ENCODE measurements at regions not wholly inside any gene's neighbourhood (a gene's known extent, or its start where the extent isn't known, plus 50 kb on each side); places are given as distances from the start of the nearest gene placed in this dataset.

- intact Hi-C loops (cut with micrococcal nuclease; ENCODE audit: unreplicated experiment), result no loop called here
- no peak for TF ChIP-seq ISX (CRISPR knock-in tag; conservative IDR thresholded peaks at IDR 0.05)
- no peak for TF ChIP-seq MXI1 (IDR thresholded peaks at IDR 0.05; ENCODE audit: borderline replicate concordance, low read depth, low read length)
- TF ChIP-seq MLXIP (CRISPR knock-in tag; IDR thresholded peaks at IDR 0.05; ENCODE audit: borderline replicate concordance), result no peak
- no peak for TF ChIP-seq ZNF788 (CRISPR knock-in tag; IDR thresholded peaks at IDR 0.05; ENCODE audit: borderline replicate concordance)
- TF ChIP-seq MAFK (conservative IDR thresholded peaks at IDR 0.05 in 1 of 2, IDR thresholded peaks at IDR 0.05 in 1 of 2; ENCODE audit: low read length in 2 of 2), result no peak
- no peak for TF ChIP-seq CHD2 (IDR thresholded peaks at IDR 0.05; ENCODE audit: low read depth, low read length)
- TF ChIP-seq LBX2 (CRISPR knock-in tag; IDR thresholded peaks at IDR 0.05; ENCODE audit: borderline replicate concordance), result no peak
- TF ChIP-seq ZNF207 (IDR thresholded peaks at IDR 0.05; ENCODE audit: borderline replicate concordance), result no peak
- no peak for TF ChIP-seq MBD4 (IDR thresholded peaks at IDR 0.05; ENCODE audit: borderline replicate concordance, low read length)
- no peak for TF ChIP-seq ZNF569 (CRISPR knock-in tag; IDR thresholded peaks at IDR 0.05; ENCODE audit: borderline replicate concordance)
- no peak for TF ChIP-seq ZNF564 (CRISPR knock-in tag; IDR thresholded peaks at IDR 0.05)
- no peak for TF ChIP-seq ZNF720 (CRISPR knock-in tag; IDR thresholded peaks at IDR 0.05)
- no peak for TF ChIP-seq ZFP1 (CRISPR knock-in tag; IDR thresholded peaks at IDR 0.05)
- no peak for TF ChIP-seq SETDB1 (CRISPR knock-in tag; IDR thresholded peaks at IDR 0.05; ENCODE audit: borderline replicate concordance)
- TF ChIP-seq GZF1 (CRISPR knock-in tag; IDR thresholded peaks at IDR 0.05), result no peak
- TF ChIP-seq SP5 (CRISPR knock-in tag; IDR thresholded peaks at IDR 0.05; ENCODE audit: borderline replicate concordance, low read depth), result no peak
- Histone ChIP-seq H3K79me2 (ENCODE audit: insufficient read depth, low read length) (no peaks in the 10 kb centered on the region), H3K4me2 (ENCODE audit: low read depth, low read length) (no peak overlapping the region), H3K27me3 (ENCODE audit: control insufficient read depth in 1 of 2, insufficient read depth in 2 of 2, low read length in 2 of 2) (peaks cover 0 to 14% of the 10 kb centered on the region in 2 experiments; a peak in 2 of 5 replicates), H4K20me1 (ENCODE audit: insufficient read depth, low read length) (no peaks in the 10 kb centered on the region), H3K4me3 (replicated peaks in 1 of 3; ENCODE audit: insufficient read depth in 1 of 3, low read depth in 2 of 3, low read length in 3 of 3) (no peak overlapping the region), H2AFZ (ENCODE audit: low read length) (no peak overlapping the region), H3K9me3 (ENCODE audit: low read length) (no peaks in the 10 kb centered on the region), H3K27ac (ENCODE audit: extremely low read length, insufficient read depth, low read length) (no peak overlapping the region), H3K9ac (ENCODE audit: insufficient read depth, low read depth, low read length) (no peak overlapping the region), H3K4me1 (ENCODE audit: insufficient read depth, low read length) (no peaks in the 10 kb centered on the region), H3K36me3 (replicated peaks in 1 of 2; ENCODE audit: control insufficient read depth in 1 of 2, insufficient read depth in 2 of 2, low read length in 2 of 2) (no peaks in the 10 kb centered on the region)
- BruUV-seq (replicated peaks), result no TSS peak
- no peak for ATAC-seq
- in situ Hi-C loops (cut with HindIII; ENCODE audit: extremely low pct_ligation_motif_present, low pct_unique_long_range_greater_than_20kb), result no loop called here
- 39% methylated on average over 4 of the region's 4 CpGs for WGBS (ENCODE audit: low lambda C conversion rate)
- ChIA-PET POLR2A (no interaction called here), CTCF (ENCODE audit: low intra/inter-chr PET ratio, low total read pairs) (no interaction called here)
- FAIRE-seq, result no peak
- no peak for DNase-seq (ENCODE audit: low spot score)
These were observed 146.8 kb downstream of the TFAP2A start for GRCh38 chr6:10268111-10268510.

All from HepG2 (cell line).